PC-3 (cell line): ENCODE measurements at regions not wholly inside any gene's neighbourhood (a gene's known extent, or its start where the extent isn't known, plus 50 kb on each side); places are given as distances from the start of the nearest gene placed in this dataset.

Experiments used
- ATAC-seq: fragments of 200-7000 bp; cut with Tn5 transposase; 2 replicates; pipeline ENCODE4 v1.9.1; 2020; ENCODE audit warnings: mild to moderate bottlenecking, moderate library complexity
- BruUV-seq: library from RNA; stranded (reverse); fragments of 400-500 nt; replicated peaks from 2 replicates; lab custom pipeline; 2021; lab: Mats Ljungman, UMichigan
- CTCF ChIA-PET: fragments of 300-600 bp; sonication (Branson Sonifier 250); formaldehyde crosslinking; loops from one replicate; lab custom pipeline; 2022; ENCODE audit warnings: antibody characterized with exemption; lab: Charles Lee
- POLR2A ChIA-PET: fragments of 300-600 bp; sonication (Branson Sonifier 250); formaldehyde crosslinking; loops from one replicate; lab custom pipeline; 2022; ENCODE audit warnings: antibody characterized with exemption; ENCODE audit not compliant: unreplicated experiment; lab: Charles Lee
- DNase-seq: peaks from one replicate; pipeline ENCODE4 v3.0.0-alpha.2; 2015
- H2AFZ ChIP-seq: fragments of 300-600 bp; sonication (generic); 2 replicates; pipeline ENCODE4 v1.6.0; 2016; ENCODE audit warnings: antibody characterized with exemption, low read length
- H3F3A ChIP-seq: fragments of 300-600 bp; sonication (generic); one replicate; pipeline ENCODE4 v1.6.0; 2017; ENCODE audit warnings: antibody characterized with exemption, low read length, control low read depth, mild to moderate bottlenecking; ENCODE audit not compliant: unreplicated experiment
- H3K27ac ChIP-seq: fragments of 300-600 bp; sonication (generic); 2 replicates; pipeline ENCODE4 v1.5.1; 2016; ENCODE audit warnings: mild to moderate bottlenecking, low read length
- H3K27me3 ChIP-seq: fragments of 300-600 bp; sonication (generic); 2 replicates; pipeline ENCODE4 v1.6.1; 2016; ENCODE audit warnings: low read length, mixed read lengths
- H3K36me3 ChIP-seq: fragments of 300-600 bp; sonication (generic); 2 replicates; pipeline ENCODE4 v1.6.1; 2016; ENCODE audit warnings: low read depth, mixed run types, low read length, mixed read lengths
- H3K4me1 ChIP-seq: fragments of 300-600 bp; sonication (generic); 2 replicates; pipeline ENCODE4 v1.5.1; 2016; ENCODE audit warnings: low read length; ENCODE audit not compliant: insufficient read depth
- H3K4me2 ChIP-seq: fragments of 300-600 bp; sonication (generic); 2 replicates; pipeline ENCODE4 v1.6.0; 2016; ENCODE audit warnings: low read length
- H3K4me3 ChIP-seq: fragments of 300-600 bp; sonication (generic); 2 replicates; pipeline ENCODE4 v1.5.1; 2016; ENCODE audit warnings: mild to moderate bottlenecking, low read length, mixed read lengths
- H3K79me2 ChIP-seq: fragments of 300-600 bp; sonication (generic); 2 replicates; pipeline ENCODE4 v1.6.1; 2017; ENCODE audit warnings: low read length, mixed read lengths
- H3K9ac ChIP-seq: fragments of 300-600 bp; sonication (generic); 2 replicates; pipeline ENCODE4 v1.6.0; 2016; ENCODE audit warnings: mild to moderate bottlenecking, low read length
- H3K9me2 ChIP-seq: fragments of 300-600 bp; sonication (generic); replicated peaks from 2 replicates; pipeline ENCODE4 v1.6.1; 2016; ENCODE audit warnings: mixed run types, low read length, mixed read lengths
- H3K9me3 ChIP-seq: fragments of 300-600 bp; sonication (generic); 2 replicates; pipeline ENCODE4 v1.6.1; 2016; ENCODE audit warnings: low read length, mixed read lengths
- H4K20me1 ChIP-seq: fragments of 300-600 bp; sonication (generic); 2 replicates; pipeline ENCODE4 v1.6.1; 2016; ENCODE audit warnings: low read length, mixed read lengths
- EZH2 ChIP-seq: fragments of 300-600 bp; sonication (generic); IDR thresholded peaks from one replicate; pipeline ENCODE4 v1.6.1; 2017; ENCODE audit warnings: antibody characterized with exemption, mild to moderate bottlenecking, low read length; ENCODE audit not compliant: unreplicated experiment
- EZH2phosphoT487 ChIP-seq: fragments of 300-600 bp; sonication (generic); IDR thresholded peaks from 2 replicates; pipeline ENCODE4 v1.6.1; 2018; ENCODE audit warnings: mild to moderate bottlenecking, antibody characterized with exemption, low read length, borderline replicate concordance
- intact Hi-C: fragments of 100-400 bp; cut with micrococcal nuclease; formaldehyde crosslinking; loops from 2 replicates; pipeline ENCODE4 v1.9.0; 2023
- TF ChIP-seq, protein P1 (sequence below): fragments of 300-600 bp; sonication (generic); conservative IDR thresholded peaks from 2 replicates; pipeline ENCODE4 v1.5.1; 2017; ENCODE audit warnings: antibody characterized with exemption, low read depth, mild to moderate bottlenecking, low read length

DNA sequence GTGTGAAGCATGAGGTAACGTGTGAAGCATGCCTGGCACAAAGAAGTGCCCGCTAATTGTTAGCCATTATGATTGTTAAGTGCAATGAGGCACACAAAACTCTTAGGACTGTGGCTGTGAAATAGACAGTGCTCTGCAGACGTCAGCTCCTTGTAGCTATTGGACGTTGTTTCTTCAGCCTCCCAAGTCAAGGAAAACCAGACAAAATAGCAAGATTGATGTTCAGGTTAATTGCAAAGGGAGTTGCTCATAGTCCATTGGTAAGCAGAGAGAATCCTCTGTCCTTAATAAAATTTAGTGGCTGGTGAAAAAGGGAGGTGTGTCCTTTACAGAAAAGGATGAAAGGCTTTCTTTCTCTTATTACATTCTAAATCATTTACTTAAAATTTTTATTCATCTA is 54.6 kb upstream of the MBP start:
- no peaks in the 10 kb centered on the region for H3K9me2 ChIP-seq
- H2AFZ ChIP-seq, result no peak overlapping the region
- no peaks in the 10 kb centered on the region for H3K36me3 ChIP-seq
- H4K20me1 ChIP-seq, result no peaks in the 10 kb centered on the region
- intact Hi-C loops, result no loop called here
- H3K4me3 ChIP-seq, result no peak overlapping the region
- no peaks in the 10 kb centered on the region for H3K79me2 ChIP-seq
- H3K4me1 ChIP-seq, result no peaks in the 10 kb centered on the region
- no peak overlapping the region for H3K4me2 ChIP-seq
- H3F3A ChIP-seq, result no peaks in the 10 kb centered on the region
- ChIA-PET CTCF (no interaction called here), POLR2A (no interaction called here)
- BruUV-seq, result no TSS peak
- H3K27ac ChIP-seq, result no peak overlapping the region
- no peak for ATAC-seq
- H3K9me3 ChIP-seq, result no peaks in the 10 kb centered on the region
- DNase-seq, result no peak
- H3K9ac ChIP-seq, result no peak overlapping the region
- TF ChIP-seq EZH2phosphoT487, result no peak
- TF ChIP-seq, protein P1, sequence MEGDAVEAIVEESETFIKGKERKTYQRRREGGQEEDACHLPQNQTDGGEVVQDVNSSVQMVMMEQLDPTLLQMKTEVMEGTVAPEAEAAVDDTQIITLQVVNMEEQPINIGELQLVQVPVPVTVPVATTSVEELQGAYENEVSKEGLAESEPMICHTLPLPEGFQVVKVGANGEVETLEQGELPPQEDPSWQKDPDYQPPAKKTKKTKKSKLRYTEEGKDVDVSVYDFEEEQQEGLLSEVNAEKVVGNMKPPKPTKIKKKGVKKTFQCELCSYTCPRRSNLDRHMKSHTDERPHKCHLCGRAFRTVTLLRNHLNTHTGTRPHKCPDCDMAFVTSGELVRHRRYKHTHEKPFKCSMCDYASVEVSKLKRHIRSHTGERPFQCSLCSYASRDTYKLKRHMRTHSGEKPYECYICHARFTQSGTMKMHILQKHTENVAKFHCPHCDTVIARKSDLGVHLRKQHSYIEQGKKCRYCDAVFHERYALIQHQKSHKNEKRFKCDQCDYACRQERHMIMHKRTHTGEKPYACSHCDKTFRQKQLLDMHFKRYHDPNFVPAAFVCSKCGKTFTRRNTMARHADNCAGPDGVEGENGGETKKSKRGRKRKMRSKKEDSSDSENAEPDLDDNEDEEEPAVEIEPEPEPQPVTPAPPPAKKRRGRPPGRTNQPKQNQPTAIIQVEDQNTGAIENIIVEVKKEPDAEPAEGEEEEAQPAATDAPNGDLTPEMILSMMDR, result no peak
- H3K27me3 ChIP-seq, result no peaks in the 10 kb centered on the region

DNA sequence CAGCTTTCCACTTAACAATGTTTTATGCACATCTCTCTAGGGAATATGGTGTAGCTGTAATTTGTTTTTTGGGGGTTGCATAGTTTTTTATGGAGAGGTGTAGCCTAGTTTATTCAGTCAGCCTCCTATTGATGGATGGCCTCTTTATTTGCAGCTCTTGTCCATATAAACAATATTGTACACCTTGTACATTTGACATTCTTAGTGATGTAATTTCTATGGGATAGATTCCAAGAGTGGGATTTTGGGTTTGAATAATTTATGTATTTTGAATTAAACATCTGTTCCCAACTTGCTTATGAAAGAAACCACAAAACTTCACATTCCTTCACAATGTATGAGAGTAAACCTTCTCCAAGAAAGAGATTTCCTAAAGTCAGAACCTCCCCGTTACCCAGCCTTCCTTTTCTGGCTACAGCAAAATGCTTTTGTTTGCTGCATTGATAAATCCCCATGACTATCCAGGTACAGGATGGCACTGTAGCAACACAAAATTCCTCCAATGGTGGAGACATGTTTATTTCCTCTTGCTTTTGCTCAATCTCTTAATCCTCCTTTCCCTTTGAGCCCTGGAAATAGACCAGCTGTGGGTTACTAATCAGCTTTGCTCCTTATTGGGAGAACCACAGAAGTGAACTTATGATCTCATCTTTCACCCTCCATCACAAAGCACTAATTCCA is 58.4 kb upstream of the GALR1 start:
- intact Hi-C loops, result no loop called here
- Histone ChIP-seq H3K79me2 (no peaks in the 10 kb centered on the region), H3K4me3 (no peak overlapping the region), H3K9me3 (no peaks in the 10 kb centered on the region), H4K20me1 (no peaks in the 10 kb centered on the region), H3K36me3 (no peaks in the 10 kb centered on the region), H3K9ac (no peak overlapping the region), H3K9me2 (no peaks in the 10 kb centered on the region), H3K27me3 (no peaks in the 10 kb centered on the region), H2AFZ (no peak overlapping the region), H3K4me2 (no peak overlapping the region), H3K4me1 (no peaks in the 10 kb centered on the region), H3F3A (no peaks in the 10 kb centered on the region), H3K27ac (no peak overlapping the region)
- no peak for TF ChIP-seq EZH2phosphoT487
- TF ChIP-seq, protein P1, result no peak
- TF ChIP-seq EZH2, result no peak
- ATAC-seq, result no peak
- DNase-seq, result no peak
- ChIA-PET POLR2A (no interaction called here), CTCF (no interaction called here)
- no TSS peak for BruUV-seq

DNA sequence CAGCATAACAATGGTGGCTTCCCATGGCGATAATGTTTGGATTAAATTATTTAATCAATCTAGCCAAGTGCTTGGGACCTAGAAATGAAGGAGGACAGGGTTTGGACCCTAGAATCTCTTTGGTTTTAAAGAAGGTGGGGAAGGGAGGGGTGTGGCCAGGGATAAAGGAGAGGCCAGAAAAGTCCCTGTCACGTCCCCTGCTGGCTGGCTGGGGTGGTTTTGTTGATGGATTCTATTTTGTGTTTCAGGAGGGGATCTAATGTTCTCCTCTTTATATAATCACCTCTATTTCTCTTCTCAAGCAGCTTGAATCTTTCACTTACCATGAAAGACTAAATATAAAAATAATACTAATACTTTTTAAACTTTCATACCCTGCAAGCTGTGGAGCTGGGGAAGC is 52.6 kb upstream of the GALR1 start:
- Histone ChIP-seq H3K9ac (no peak overlapping the region), H3K36me3 (no peaks in the 10 kb centered on the region), H3K27ac (no peak overlapping the region), H3K9me3 (no peaks in the 10 kb centered on the region), H3K27me3 (no peaks in the 10 kb centered on the region), H3K4me1 (peaks cover 12% of the 10 kb centered on the region), H3F3A (no peaks in the 10 kb centered on the region), H3K9me2 (no peaks in the 10 kb centered on the region), H3K79me2 (no peaks in the 10 kb centered on the region), H4K20me1 (no peaks in the 10 kb centered on the region), H3K4me3 (no peak overlapping the region), H3K4me2 (no peak overlapping the region), H2AFZ (no peak overlapping the region)
- POLR2A ChIA-PET, result no interaction called here
- CTCF ChIA-PET, result no interaction called here
- DNase-seq, result no peak
- intact Hi-C loops, result no loop called here
- TF ChIP-seq EZH2, result no peak
- TF ChIP-seq, protein P1, result peak; percentile 42
- no peak for ATAC-seq
- no TSS peak for BruUV-seq
